Activated naive CD8-positive, alpha-beta T cell treated with anti-CD3 and anti-CD28 coated beads, Interleukin-2, amount 10 ng/mL, durations not matched to agents 7 days and 5 days (primary cell): ENCODE measurements at regions not wholly inside any gene's neighbourhood (a gene's known extent, or its start where the extent isn't known, plus 50 kb on each side); places are given as distances from the start of the nearest gene placed in this dataset.

Source experiments
- ATAC-seq: fragments of 150-1000 bp; cut with Tn5 transposase; one replicate; pipeline ENCODE4 v1.10.0; 2021; ENCODE audit warnings: low read depth, moderate library complexity
- POLR2A ChIA-PET: fragments of 350-600 bp; sonication (Branson Sonifier 250); formaldehyde crosslinking; loops from one replicate; lab custom pipeline; 2021; ENCODE audit warnings: antibody characterized with exemption; lab: Charles Lee
- DNase-seq: peaks from one replicate; pipeline ENCODE4 v3.0.0; 2021
- H3K27ac Mint-ChIP-seq: one replicate; pipeline ENCODE4 v1.8.0; 2022; ENCODE audit warnings: mild to moderate bottlenecking, mixed read lengths
- H3K27me3 Mint-ChIP-seq: one replicate; pipeline ENCODE4 v1.8.0; 2022; ENCODE audit warnings: mild to moderate bottlenecking, moderate library complexity, mixed read lengths
- H3K36me3 Mint-ChIP-seq: one replicate; pipeline ENCODE4 v1.8.0; 2021; ENCODE audit warnings: mild to moderate bottlenecking, mixed read lengths
- H3K4me1 Mint-ChIP-seq: one replicate; pipeline ENCODE4 v1.8.0; 2021; ENCODE audit warnings: mixed read lengths
- H3K4me3 Mint-ChIP-seq: one replicate; pipeline ENCODE4 v1.8.0; 2022; ENCODE audit warnings: mild to moderate bottlenecking, moderate library complexity, mixed read lengths
- H3K9me3 Mint-ChIP-seq: one replicate; pipeline ENCODE4 v1.8.0; 2021; ENCODE audit warnings: mixed read lengths

DNA sequence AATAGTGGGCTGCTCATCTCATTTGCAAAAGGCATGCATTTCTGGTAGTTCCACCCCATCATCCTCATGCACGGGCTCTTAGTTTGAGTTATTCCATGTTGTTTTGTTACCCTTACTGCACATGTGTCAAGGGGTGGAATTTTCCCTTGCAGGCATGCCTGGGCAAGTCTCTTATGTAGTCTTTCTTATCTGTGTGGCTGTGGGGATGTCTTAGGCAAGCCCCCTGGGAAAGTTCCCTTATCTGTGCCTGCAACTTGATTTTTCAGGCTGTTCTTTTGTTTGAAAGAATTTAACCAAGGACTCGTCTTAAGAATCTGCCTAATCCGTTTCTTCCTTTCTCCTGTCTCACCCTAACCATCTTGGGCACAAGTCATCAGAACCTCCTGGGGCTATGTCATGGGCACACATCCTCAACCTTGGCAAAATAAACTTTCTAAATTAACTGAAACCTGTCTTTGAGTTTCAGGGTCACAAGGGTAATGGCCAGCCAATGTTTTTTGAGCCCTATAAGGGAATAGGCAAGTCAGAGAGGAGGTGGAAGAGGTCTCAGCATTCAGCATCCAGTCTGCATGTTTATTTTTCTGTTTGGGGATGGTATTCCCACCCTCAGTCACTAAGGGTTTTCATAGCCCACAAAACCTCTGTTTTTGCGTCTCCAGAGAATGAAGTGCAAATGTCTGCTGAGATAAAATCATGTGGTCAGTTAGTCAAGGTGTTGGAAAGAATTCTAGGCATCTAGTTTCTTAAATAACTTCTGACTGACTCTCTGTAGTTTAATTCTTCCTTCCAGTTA lies 579.7 kb downstream of the PLA2G4A start:
- DNase-seq, result no peak
- Mint-ChIP-seq H3K36me3 (no peaks in the 10 kb centered on the region), H3K27me3 (no peaks in the 10 kb centered on the region), H3K27ac (no peak overlapping the region), H3K4me3 (no peak overlapping the region), H3K4me1 (no peaks in the 10 kb centered on the region), H3K9me3 (peaks cover 8% of the 10 kb centered on the region)
- POLR2A ChIA-PET, result no interaction called here
- ATAC-seq, result no peak

DNA sequence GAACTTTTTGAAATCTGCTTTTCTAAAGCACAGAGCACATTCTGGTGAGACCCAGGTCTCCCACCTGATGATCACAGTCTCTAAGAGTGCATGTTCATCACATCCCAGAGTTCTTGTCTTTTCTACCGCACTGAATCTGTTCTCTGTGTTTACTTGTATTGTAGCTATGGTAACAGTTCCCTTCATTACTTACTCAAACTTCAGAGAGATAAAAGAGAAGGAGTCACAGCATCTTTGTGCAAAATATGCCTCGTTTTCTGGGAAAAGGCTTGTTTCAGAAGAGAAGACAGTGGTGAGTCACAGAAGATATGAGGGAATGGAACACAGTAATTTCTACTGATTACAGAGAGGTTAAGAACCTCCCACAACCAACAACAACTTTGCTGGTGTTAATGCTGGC lies 580.6 kb downstream of the PLA2G4A start:
- ATAC-seq (no peak), DNase-seq (no peak)
- Mint-ChIP-seq H3K4me1 (no peaks in the 10 kb centered on the region), H3K4me3 (no peak overlapping the region), H3K27me3 (no peaks in the 10 kb centered on the region), H3K27ac (no peak overlapping the region), H3K9me3 (peaks cover 8% of the 10 kb centered on the region), H3K36me3 (no peaks in the 10 kb centered on the region)
- POLR2A ChIA-PET, result no interaction called here

DNA sequence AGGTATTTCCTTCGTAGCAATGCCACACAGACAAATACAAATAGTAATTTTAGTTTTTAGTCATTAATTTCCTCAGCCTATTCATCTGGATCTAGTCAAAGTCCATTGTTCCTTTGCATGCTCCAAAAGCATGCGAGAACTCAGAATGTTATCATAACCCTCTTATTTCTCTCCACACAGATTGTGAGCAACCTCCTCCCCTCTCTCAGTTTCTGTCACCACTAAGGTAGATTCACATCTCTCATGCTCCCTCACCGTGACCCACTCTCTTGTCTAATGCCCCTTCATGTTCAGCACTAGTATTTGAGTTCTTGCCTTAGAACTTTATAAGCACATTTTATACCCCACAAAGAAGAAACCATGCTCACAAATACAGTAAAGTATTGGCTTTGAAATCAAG lies 582.4 kb downstream of the PLA2G4A start:
- Mint-ChIP-seq H3K4me3 (no peak overlapping the region), H3K27ac (no peak overlapping the region), H3K4me1 (no peaks in the 10 kb centered on the region), H3K9me3 (peaks cover 8% of the 10 kb centered on the region), H3K36me3 (no peaks in the 10 kb centered on the region), H3K27me3 (no peaks in the 10 kb centered on the region)
- ATAC-seq (no peak), DNase-seq (no peak)
- POLR2A ChIA-PET, result no interaction called here

DNA sequence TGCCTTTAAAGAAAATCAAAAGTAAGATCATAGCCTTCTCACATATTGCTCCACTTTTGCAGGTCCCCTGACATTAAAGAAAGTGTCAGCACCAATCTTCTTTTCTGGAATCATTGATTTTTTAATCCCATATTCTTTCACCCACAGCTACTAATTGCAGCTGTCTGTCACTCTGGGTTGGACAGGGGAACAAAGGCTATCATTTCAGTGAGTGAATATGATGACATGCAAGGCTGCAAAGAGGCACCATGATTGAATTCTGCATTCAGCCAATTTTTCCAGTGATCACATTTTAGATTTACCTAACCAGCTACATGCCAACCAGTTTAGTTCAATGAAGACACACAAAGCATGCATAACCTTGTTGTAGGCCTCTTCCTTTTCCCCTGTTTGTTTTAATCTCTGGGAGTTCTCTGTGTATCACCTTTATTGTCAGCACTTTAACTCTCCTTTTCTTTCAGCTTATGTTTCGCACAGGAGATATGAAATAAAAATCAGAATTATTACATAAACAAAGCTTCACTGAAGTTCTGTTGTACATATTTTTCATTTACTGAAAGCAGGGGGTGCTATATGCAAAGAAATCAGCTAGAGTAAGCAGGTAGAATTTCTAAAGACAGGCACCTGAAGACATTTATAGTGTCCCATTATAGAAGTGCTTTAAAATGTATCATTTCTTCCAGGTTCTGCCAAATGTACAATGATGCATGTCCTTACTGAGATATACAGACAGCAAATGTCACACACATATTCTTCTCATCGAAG lies 584.8 kb downstream of the PLA2G4A start:
- Mint-ChIP-seq H3K4me1 (no peaks in the 10 kb centered on the region), H3K9me3 (peaks cover 9% of the 10 kb centered on the region), H3K4me3 (no peak overlapping the region), H3K27me3 (no peaks in the 10 kb centered on the region), H3K36me3 (no peaks in the 10 kb centered on the region), H3K27ac (no peak overlapping the region)
- POLR2A ChIA-PET, result no interaction called here
- DNase-seq, result no peak
- no peak for ATAC-seq

DNA sequence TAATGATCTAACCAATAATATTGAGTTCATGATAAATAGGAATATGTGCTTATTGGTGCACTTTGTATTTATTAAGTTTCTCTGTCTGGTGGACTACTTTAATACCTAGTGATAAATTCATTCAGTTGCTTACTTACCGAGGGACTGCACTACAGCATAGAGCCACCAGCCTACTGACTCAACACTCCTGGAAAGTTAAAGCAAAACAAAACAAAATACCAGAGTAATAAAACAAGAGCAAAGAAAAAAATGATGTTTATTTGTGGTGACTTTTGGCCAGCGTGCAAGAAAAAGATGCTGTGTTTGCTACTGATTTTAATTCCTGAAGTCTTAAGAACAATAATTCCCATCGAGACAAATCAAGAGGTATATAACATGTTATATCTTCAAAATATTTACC lies 586.3 kb downstream of the PLA2G4A start:
- H3K27me3 Mint-ChIP-seq, result no peaks in the 10 kb centered on the region
- peaks cover 7% of the 10 kb centered on the region for H3K9me3 Mint-ChIP-seq
- H3K36me3 Mint-ChIP-seq, result no peaks in the 10 kb centered on the region
- no peak overlapping the region for H3K27ac Mint-ChIP-seq
- ATAC-seq, result no peak
- no peaks in the 10 kb centered on the region for H3K4me1 Mint-ChIP-seq
- DNase-seq, result no peak
- POLR2A ChIA-PET, result no interaction called here
- no peak overlapping the region for H3K4me3 Mint-ChIP-seq

DNA sequence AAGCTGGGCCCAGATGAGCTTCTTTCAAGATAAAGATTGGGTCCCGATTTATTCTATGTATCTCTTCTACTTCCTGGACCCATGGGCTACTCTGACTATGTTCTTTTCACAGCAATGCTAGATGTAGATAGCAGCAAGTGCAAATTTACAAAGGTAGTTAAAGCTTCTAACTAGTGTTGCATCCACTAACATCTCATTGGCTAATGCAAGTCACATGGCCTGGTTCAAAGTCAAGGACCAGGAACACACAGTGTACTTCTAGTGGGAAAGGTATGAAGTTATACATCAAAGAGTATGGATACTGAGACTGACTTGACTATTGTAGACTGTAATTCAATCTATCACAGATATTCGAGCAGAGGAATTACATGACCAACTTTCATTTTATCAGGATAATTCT lies 588.8 kb downstream of the PLA2G4A start:
- H3K27ac Mint-ChIP-seq, result no peak overlapping the region
- ATAC-seq, result no peak

DNA sequence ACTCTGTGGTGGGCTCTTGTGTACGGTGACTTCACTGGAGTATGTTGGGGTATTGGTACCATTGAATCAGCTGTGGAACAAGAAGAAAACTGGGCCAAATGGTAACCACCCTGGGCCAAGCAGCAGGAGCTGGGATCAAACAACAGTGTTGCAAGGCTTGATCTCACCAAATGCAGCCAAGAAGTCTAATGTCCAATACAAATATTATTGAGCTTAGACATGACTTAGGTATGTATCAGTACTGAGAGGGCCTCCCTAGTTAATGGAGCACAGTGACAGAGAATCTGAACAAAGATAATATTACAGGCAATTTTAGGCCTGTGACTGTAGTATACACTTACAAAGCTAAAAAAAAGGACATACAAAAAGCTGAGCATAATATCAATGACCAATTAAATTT lies 604.8 kb downstream of the PLA2G4A start:
- Mint-ChIP-seq H3K36me3 (no peaks in the 10 kb centered on the region), H3K27me3 (no peaks in the 10 kb centered on the region), H3K27ac (no peak overlapping the region), H3K4me1 (no peaks in the 10 kb centered on the region), H3K4me3 (no peak overlapping the region), H3K9me3 (no peaks in the 10 kb centered on the region)
- POLR2A ChIA-PET, result no interaction called here
- no peak for ATAC-seq
- no peak for DNase-seq

More for the DNA sequence above, 588.8 kb downstream of the PLA2G4A start:
- no peak for DNase-seq
- H3K9me3 Mint-ChIP-seq, result peaks cover 2% of the 10 kb centered on the region
- no peaks in the 10 kb centered on the region for H3K36me3 Mint-ChIP-seq
- POLR2A ChIA-PET, result no interaction called here
- no peak overlapping the region for H3K4me3 Mint-ChIP-seq
- H3K4me1 Mint-ChIP-seq, result no peaks in the 10 kb centered on the region
- H3K27me3 Mint-ChIP-seq, result no peaks in the 10 kb centered on the region

DNA sequence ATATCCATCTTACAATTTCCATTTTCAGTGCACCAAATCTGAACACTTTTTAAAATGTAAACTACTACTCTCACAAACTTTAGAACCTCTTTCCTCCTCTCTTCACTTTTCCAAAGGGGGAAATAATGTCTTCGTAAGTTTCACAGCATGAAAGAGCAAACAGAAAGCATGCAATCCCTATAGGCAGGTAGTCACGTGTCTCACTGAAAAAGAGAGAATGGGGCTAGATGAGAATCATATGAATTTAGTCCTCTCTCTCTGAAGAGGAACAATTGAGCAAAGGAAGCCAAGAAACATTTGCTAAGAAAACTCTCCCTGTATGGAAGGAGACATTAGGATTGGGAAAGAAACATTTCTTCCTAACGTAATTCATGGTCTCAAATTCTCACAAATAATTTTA lies 613.9 kb downstream of the PLA2G4A start:
- H3K4me3 Mint-ChIP-seq, result no peak overlapping the region
- no peaks in the 10 kb centered on the region for H3K36me3 Mint-ChIP-seq
- DNase-seq, result no peak
- ATAC-seq, result no peak
- peaks cover 1% of the 10 kb centered on the region for H3K9me3 Mint-ChIP-seq
- POLR2A ChIA-PET, result no interaction called here
- H3K27ac Mint-ChIP-seq, result no peak overlapping the region
- H3K27me3 Mint-ChIP-seq, result no peaks in the 10 kb centered on the region
- no peaks in the 10 kb centered on the region for H3K4me1 Mint-ChIP-seq

DNA sequence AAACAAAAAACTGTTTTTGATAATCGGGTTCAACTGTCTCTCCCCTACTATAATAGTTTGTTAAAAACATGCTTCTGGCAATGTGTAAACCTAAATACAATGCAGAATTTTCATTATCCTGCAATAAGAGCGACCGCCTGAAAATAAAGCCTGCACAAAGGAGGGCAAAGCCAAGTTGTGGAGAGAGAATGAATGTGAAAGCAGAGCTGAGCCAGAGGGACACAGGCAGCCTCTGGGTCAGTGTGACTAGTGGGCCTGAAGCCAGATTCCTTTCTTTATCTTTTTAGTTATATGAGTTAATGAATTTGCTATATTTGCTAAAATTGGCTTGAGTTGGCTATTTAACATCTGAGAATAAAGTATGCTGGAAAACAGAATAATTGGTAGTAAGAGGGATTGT lies 615.2 kb downstream of the PLA2G4A start:
- POLR2A ChIA-PET, result no interaction called here
- Mint-ChIP-seq H3K9me3 (peaks cover 1% of the 10 kb centered on the region), H3K27ac (no peak overlapping the region), H3K36me3 (no peaks in the 10 kb centered on the region), H3K4me1 (no peaks in the 10 kb centered on the region), H3K4me3 (no peak overlapping the region), H3K27me3 (no peaks in the 10 kb centered on the region)
- DNase-seq, result no peak
- ATAC-seq, result no peak

DNA sequence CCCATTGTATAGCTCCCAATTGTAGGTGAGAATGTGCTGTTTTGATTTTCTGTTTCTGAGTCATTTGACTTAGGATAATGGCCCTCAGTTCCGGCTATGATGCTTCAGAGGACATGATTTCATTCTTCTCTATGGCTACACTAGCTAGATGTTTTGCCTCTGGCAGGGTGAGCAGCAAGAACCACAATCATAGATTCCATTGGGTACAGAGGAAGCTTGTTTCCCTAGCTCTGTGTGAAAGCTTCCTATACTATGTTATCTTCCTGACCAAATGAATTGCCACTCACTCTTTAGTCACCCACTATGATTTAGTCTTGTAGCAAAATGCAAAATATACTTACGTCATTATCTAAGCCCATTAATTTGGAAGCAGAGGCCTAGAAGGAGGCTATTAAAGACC lies 616.3 kb downstream of the PLA2G4A start:
- POLR2A ChIA-PET, result no interaction called here

DNA sequence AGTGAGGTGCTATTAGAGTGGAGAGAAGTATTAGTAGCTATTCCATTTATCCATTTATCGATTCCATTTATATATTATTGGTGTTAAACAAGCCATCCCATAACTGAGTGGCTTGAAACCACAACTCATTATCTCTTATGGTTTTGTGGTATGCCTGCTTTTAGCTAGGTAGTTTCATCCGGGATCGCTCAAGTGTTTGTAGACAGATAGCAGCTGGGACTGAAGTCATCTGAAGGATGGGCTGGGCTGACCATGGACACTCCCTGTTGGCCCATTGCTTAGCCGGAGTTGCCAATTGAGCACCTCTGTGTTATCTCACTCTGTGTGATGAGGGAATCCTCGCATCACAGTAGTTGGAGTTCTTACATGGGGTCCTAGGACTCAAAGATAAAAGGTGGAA lies 622.5 kb downstream of the PLA2G4A start:
- H3K36me3 Mint-ChIP-seq, result no peaks in the 10 kb centered on the region
- DNase-seq (no peak), ATAC-seq (no peak)
- H3K9me3 Mint-ChIP-seq, result peaks cover 3% of the 10 kb centered on the region
- POLR2A ChIA-PET, result no interaction called here
- no peaks in the 10 kb centered on the region for H3K27me3 Mint-ChIP-seq
- H3K27ac Mint-ChIP-seq, result no peak overlapping the region
- H3K4me1 Mint-ChIP-seq, result no peaks in the 10 kb centered on the region
- no peak overlapping the region for H3K4me3 Mint-ChIP-seq

More for the DNA sequence above, 616.3 kb downstream of the PLA2G4A start:
- Mint-ChIP-seq H3K9me3 (peaks cover 1% of the 10 kb centered on the region), H3K36me3 (no peaks in the 10 kb centered on the region), H3K4me1 (no peaks in the 10 kb centered on the region), H3K27me3 (no peaks in the 10 kb centered on the region), H3K27ac (no peak overlapping the region), H3K4me3 (no peak overlapping the region)
- DNase-seq, result no peak
- no peak for ATAC-seq

DNA sequence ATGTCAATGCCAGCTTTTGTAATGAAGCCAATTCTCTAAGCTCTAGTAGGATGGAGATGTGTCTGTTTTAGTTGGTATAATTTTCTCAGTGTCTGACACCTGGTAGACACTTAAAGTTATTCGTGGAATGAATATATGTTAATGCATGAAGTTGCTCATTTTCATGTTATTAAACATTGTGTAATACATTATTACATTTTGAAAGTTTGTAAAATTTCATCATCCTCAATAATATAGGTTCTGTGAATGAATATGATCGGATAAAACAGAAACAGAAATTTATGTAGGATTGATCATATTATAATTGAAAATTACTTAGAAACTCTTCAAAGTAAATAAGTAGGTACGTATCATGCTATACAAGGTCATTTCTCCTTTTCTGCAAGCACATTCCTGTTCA lies 625.3 kb downstream of the PLA2G4A start:
- Mint-ChIP-seq H3K27ac (no peak overlapping the region), H3K4me3 (no peak overlapping the region), H3K36me3 (no peaks in the 10 kb centered on the region), H3K4me1 (no peaks in the 10 kb centered on the region), H3K9me3 (peaks cover 2% of the 10 kb centered on the region), H3K27me3 (no peaks in the 10 kb centered on the region)
- POLR2A ChIA-PET, result no interaction called here
- no peak for ATAC-seq
- no peak for DNase-seq

DNA sequence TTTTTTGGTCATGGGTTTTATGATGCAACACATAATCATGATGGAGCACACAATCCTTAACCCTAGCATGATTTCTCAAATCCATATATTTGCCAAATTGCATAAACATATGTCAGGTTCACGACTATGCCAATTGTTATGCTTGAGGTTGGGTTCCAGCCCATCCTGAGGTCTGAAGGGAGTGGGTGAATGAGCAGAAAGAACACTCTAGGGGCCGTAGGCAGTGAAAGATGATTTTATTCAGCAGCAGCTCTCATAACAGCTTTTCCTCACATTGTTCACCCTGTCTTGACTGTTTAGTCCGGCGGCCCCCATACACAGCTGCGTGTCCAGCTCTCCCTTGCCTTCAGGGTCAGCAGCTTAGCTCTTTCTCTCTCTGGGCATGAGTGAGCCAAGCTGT lies 627.7 kb downstream of the PLA2G4A start:
- no peaks in the 10 kb centered on the region for H3K4me1 Mint-ChIP-seq
- H3K27ac Mint-ChIP-seq, result no peak overlapping the region
- no peak for DNase-seq
- ATAC-seq, result no peak
- H3K27me3 Mint-ChIP-seq, result no peaks in the 10 kb centered on the region
- H3K36me3 Mint-ChIP-seq, result no peaks in the 10 kb centered on the region
- H3K4me3 Mint-ChIP-seq, result no peak overlapping the region
- POLR2A ChIA-PET, result no interaction called here
- peaks cover 6% of the 10 kb centered on the region for H3K9me3 Mint-ChIP-seq

DNA sequence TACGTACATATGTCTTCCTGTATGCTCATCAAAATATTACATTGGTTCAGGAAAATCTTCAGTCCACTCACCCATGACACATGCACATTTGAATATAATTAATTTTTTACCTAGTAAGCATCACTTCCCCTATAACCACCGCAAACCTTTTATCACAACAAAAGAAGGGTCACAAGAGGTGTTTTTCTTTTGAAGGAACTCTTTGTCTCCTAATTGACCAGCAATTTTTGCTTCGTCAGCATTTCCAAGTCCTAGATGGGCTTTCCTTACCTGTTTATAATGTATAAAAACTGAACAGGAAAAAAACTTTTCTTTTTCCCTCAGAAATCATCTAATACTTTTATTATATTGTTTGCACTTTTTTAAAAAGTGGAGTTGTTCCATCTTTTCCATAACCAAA lies 631.3 kb downstream of the PLA2G4A start:
- POLR2A ChIA-PET, result no interaction called here

More for the DNA sequence above, 631.3 kb downstream of the PLA2G4A start:
- Mint-ChIP-seq H3K4me3 (no peak overlapping the region), H3K27ac (no peak overlapping the region), H3K27me3 (no peaks in the 10 kb centered on the region), H3K36me3 (no peaks in the 10 kb centered on the region), H3K4me1 (no peaks in the 10 kb centered on the region), H3K9me3 (peaks cover 12% of the 10 kb centered on the region)
- DNase-seq, result no peak
- ATAC-seq, result no peak
